SU-DHL-6 (cell line): ENCODE measurements at regions not wholly inside any gene's neighbourhood (a gene's known extent, or its start where the extent isn't known, plus 50 kb on each side); places are given as distances from the start of the nearest gene placed in this dataset.

Experiments
- CTCF ChIP-seq: fragments of 200-600 bp; sonication (generic); IDR thresholded peaks from one replicate; pipeline ENCODE4 v1.5.1; 2017; ENCODE audit warnings: antibody characterized with exemption, mild to moderate bottlenecking, low read length, moderate library complexity; ENCODE audit not compliant: insufficient read depth, poor library complexity, severe bottlenecking
- EZH2phosphoT487 ChIP-seq: fragments of 200-600 bp; sonication (generic), shearing (Covaris generic); conservative IDR thresholded peaks from 2 replicates; pipeline ENCODE4 v1.6.1; 2018; ENCODE audit warnings: mild to moderate bottlenecking, antibody characterized with exemption, low read length, moderate library complexity, mixed read lengths

GRCh38 chr5:74296685-74297408, 343.7 kb downstream of the ENC1 start:
- TF ChIP-seq CTCF (no peak), EZH2phosphoT487 (no peak)
